ENCODE measurements at regions not wholly inside any gene's neighbourhood (a gene's known extent, or its start where the extent isn't known, plus 50 kb on each side); places are given as distances from the start of the nearest gene placed in this dataset.
"Not testable (repeated sequence)": the region's sequence is repeated elsewhere in the genome, so short reads cannot be mapped to it uniquely, and the experiment has no call there.

DNA sequence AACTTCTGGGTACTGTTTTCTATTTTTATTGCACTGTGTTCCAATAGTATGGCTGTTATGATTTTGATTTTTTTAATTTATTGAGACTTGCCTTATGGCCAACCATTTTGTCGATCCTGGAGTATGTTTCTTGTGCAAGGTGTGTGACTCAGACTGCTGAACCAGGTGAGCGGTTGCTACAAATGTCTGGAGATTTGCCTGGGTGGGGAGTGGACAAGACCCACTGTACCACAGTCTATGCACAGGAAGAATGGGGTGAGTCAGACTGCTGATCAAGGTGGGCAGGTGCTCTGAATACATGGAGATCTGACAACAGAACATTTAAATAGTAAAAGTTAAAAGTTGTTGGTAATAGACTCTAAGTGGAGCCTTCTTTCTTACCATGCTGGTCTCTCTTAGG lies 609.2 kb downstream of the CSNK1G3 start:
- no peak for DNase-seq (ENCODE audit: low spot score)

DNA sequence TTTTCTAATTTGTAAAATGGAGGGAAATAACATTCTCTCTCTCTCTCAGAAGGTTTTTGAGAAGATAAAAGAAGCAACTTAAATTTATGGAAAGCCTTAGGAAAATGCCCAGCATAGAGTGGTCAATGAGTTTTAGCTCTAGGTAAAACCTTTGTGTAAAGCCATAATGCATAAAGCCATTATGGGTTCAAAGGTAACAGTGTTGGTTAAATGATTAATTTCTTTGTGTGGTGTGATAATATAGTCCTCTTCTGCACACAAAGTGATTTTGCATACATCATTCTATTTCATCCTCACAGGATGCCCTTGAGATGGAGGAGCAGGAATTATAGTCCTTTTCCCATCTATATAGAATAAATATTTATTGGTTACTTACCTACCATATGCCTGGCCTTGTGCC lies 602.9 kb downstream of the CSNK1G3 start:
- DNase-seq (ENCODE audit: low spot score), result no peak

DNA sequence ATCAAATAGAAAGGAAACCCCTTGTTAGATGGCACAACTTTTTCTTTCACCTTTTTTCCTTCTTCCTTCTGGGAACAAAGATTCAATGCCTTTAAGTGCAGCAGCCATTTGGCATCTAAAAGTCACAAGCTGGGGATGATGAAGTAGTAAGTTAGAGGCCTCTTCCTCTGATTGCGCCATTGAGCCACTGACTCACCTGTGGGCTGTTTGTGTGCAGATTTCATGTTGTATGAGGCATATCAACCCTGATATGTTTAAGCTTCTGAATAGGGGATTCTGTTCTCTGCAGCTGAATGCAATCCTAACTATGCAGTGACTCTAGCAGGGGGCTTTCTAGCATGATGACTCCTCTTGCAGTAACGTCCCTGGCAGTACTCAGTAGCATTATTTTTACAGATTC lies 599.9 kb downstream of the CSNK1G3 start:
- no peak for DNase-seq (ENCODE audit: low spot score)

DNA sequence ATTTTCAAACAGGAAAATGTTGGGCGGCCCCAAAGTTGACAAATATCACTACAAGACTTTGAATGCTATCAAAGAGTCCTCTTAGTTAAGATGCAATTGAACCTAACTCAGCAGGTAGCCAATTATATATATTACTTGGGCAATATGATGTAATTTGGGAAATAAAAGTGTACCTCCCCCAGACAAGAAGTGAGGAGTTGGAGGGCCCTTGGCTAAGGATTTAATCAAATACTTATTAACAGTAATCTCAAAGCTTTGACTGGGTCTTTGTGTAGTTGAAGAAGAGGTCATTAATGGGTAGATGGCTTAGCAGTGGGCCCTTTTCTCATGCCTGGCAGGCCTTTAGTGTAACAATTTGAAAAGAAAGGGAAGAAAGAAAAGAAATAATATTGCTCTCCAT lies 599.0 kb downstream of the CSNK1G3 start:
- DNase-seq (ENCODE audit: low spot score), result no peak

DNA sequence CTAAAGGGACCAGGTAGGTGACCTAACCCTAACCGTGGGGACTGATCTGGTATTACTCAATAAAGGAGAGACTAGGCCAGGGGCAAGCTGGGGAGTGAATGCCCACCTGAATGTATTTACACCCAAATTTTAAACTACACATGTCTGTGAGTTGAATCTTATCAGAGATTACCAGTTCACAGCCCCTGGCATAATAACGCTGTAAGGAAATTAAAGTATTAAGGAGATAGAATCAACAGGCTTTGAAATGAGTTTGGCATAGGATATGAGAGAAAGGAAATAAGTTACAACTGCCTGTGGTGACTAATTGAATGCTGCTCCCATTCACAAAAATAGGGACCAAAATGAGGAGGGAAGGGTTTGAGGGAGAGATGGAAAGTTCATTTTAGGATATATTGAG lies 593.3 kb downstream of the CSNK1G3 start:
- no peak for DNase-seq (ENCODE audit: low spot score)

DNA sequence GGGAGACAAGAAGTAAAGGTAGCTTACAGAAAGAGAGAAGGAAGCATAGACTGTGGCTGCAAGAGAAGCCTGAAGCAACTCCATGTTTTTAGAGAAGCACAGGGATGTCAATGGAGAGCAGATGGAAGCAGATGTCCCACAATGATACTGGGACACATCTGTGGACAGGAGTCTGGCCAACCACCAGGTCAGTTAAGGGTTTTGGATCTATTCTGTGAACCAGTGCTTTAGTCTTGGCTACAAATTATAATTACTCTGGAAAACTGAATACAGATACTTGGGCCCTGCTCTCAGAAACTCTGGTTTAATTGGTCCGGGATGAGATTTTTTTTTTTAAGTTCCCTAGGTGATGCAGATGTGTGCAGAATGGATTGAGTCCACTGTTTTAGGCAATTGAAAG lies 592.8 kb downstream of the CSNK1G3 start:
- DNase-seq (ENCODE audit: low spot score), result no peak

DNA sequence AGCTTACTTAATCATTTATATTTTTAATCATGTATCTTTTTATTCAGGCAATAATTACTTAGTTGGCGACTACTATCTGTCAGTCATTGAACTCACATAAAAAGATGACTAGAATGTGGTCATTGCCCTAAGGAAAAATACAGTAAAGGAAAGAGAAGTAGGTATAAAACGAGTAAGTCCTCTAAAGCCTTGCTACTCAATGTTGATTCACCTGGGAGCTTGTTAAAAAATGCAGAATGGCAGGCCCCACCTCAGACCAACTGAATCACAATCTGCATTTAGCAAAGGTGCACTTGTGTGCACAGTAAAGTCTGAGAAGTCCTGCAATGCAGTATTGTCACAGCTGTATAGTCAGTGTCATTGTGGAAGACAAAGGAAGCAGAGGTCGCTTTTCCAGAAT lies 592.4 kb downstream of the CSNK1G3 start:
- no peak for DNase-seq (ENCODE audit: low spot score)

DNA sequence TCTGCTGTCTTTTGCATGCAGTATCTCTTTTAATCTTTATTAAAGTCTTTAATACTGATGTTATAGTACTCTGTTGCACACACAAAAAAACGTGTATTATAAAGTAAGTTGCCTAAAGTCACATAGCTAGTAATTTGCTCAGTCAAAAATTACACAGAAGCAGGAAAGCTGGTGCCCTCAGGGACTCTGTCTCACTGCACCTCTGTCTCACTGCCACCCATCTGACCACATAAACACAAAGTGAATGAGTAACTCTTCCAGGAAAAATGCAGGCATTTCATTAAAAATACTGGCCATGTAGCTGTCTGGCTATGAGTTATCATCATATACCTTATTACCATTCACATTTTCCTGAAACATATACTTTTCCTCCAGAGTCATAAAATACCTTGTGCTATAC lies 591.7 kb downstream of the CSNK1G3 start:
- DNase-seq (ENCODE audit: low spot score), result no peak

DNA sequence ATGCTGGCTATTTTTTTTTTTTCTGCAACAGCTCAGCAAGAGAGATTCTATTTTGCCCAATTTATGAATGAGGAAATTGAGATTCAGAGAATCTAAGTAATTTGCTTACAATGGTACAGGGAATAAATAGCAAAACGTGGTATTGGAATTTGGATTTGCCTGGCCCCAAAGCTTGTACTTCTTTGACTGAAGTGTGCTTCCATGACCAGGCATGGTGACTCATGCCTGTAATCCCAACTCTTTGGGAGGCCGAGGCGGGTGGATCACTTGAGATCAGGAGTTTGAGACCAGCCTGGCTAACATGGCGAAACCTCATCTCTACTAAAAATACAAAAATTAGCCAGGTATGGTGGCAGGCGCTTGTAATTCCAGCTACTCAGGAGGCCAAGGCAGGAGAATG lies 591.1 kb downstream of the CSNK1G3 start:
- DNase-seq (ENCODE audit: low spot score), result not testable (repeated sequence)

DNA sequence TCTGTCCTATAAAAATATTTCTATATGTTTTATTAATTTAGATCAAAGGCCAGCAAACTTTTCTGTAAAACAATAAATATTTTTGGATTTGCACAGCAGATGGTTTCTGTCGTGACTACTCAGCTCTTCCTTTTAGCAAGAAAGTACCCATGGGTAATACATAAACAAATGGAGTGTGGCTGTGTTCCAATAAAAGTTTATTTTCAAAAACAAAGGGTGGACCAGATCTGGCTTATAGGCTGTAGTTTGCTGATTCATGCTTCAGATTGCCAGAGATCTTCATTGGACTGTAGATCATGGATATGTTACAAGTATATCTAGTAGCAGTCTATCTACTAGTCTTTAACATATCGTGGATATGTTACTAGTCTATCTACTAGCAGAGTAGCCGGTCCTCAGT lies 590.5 kb downstream of the CSNK1G3 start:
- DNase-seq (ENCODE audit: low spot score), result no peak

DNA sequence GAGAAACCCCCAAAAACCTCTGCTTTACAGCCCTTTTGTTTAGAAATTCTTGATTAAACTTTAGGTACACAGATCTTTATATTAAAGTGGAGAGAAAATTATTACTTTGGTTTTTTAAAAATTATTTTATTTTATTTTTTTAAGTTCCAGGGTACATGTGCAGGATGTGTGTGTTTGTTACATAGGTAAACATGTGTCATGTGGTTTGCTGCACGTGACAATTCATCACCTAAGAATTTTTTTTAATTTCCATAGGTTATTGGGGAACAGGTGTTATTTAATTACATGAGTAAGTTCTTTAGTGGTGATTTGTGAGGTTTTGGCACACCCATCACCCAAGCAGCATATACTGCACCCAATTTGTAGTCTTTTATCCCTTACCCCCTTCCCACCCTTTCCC lies 581.7 kb downstream of the CSNK1G3 start:
- no peak for DNase-seq (ENCODE audit: low spot score)

DNA sequence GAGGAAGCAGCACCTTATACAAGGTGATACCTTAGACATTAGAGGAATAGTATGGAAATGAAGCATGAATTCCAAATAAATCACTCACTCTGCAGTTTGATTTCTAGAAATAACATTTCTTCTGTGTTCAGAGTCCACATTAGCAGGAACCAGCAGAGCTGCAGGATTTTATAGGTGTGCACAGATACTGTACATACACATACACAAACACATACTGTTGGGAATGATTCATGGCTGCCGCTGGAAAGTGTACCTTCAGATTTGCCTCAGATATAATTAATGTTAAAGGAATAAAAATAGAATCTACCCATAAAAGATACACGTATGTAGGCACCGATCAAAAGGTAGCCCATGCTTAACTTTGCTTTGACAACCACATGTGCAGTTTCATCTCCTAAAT lies 578.1 kb downstream of the CSNK1G3 start:
- no peak for DNase-seq (ENCODE audit: low spot score)

DNA sequence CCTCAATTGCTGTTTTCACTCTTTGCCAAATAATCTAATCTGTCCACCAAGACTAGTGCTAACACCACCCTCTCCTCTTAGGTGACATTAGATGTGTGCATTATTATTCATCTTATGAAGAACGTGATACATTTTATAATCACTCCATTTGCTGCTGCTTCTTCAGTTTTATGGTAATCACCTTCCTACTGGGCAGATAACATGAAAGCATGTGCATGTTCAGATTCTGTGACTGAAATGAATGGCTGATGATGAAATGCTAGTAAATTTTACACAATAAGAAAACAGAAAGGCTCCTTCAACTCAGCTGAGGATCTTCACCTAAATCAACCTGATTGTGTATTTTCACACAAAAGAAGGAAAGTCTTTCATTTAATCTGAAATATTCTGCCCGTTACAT lies 577.6 kb downstream of the CSNK1G3 start:
- DNase-seq (ENCODE audit: low spot score), result no peak

DNA sequence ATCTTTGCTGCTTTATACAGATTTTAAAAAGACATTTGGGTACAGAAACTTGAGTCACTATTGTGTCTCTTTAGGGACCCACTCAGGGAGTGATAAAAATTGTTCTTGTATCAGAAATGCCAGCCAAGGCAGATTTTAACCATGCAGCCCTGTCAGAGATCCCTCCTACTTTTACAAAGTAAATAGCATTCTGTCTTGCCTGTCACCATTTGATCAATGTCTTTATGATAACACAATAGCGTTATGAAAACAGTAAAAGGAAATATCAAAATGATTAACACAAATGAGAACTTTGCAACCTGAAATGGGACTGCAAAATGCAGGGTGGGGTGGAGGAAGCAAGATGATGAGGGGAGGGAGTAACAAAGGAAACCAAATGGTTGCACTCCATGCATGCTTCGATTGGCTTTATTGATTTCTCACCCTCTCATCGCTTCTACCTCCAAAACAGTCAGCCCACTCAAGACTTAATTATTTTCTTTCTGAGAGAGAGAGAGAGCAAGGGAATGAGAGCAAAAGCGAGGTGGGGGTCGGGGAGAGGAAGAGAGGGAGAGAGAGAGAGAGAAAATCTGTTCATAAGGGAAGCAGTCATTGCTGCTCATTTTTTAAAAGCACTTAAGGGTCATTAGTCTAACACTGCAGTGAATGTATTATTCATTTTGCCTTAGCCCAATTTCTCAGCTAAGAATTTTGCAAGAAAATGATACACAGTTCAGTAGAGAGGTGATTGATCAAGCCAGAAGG lies 576.5 kb downstream of the CSNK1G3 start:
- DNase-seq (ENCODE audit: low spot score), result no peak

DNA sequence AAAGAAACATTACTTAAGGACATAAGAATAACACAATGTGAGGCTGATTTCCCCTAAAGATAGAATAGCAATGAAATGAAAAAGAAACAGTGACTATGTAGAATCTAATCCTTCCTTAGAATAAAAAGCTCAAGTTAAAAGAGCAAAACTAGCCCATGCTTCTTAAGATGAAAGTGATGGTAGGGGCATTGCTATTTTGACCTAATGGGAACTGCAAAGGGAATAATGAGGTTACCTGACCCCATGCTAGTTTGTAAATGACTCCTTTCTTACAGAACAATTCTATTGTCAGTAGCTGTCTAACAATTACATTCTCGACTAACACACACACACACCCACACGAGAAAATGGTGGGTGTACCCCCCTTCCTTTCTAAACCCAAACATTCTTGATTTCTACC lies 575.8 kb downstream of the CSNK1G3 start:
- DNase-seq (ENCODE audit: low spot score), result no peak

DNA sequence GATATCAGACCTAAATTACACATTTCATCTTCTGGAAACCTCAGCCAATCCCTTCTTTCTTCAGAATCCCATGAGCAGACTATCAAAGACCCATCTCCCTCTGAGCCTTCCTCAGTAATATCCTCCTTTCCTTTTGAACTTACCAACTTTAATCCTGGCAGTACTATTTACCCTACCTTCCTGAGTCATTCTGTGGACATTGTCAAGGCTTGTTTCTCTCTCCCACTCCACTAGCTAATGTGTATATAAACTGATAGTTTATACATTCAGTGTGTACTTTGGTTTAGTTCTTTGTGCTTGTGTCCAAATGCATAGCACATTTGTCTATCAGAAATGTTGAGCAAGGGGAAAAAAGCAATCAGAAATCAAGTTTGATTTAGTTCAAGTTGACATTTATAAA lies 568.3 kb downstream of the CSNK1G3 start:
- no peak for DNase-seq (ENCODE audit: low spot score)

DNA sequence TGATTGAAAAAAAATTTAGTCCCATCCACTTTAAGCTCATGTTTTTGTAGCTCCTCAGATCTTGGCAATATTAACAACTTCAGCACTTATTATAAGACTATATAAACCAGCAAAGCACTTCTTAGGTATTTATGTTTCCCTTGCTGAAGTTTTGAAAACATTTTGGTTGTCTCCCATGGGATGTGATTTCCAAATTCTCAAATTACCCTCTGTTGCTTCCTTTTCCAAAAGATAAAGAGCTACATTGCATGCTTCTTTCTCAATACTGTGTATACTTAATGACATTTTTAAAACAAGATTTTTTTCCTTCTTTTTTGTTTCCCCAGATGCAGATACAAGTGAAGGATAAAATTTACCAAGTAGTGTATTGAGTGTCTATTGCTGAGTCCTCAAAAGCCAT lies 567.1 kb downstream of the CSNK1G3 start:
- no peak for DNase-seq (ENCODE audit: low spot score)

DNA sequence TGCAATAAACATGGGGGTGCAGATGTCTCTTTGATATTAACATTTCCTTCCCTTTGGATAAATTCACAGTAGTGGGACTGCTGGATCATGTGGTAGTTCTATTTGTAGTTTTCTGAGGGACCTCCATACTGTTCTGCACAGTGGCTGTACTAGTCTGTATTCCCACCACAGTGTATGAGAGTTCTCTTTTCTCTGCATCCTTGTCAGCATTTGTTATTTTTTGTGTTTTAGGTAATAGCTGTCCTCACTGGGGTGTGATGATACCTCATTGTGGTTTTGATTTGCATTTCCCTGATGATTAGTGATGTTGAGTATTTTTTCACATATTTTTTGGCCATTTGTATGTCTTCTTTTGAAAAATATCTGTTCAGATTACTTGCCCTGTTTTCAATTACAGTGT lies 562.5 kb downstream of the CSNK1G3 start:
- no peak for DNase-seq (ENCODE audit: low spot score)

DNA sequence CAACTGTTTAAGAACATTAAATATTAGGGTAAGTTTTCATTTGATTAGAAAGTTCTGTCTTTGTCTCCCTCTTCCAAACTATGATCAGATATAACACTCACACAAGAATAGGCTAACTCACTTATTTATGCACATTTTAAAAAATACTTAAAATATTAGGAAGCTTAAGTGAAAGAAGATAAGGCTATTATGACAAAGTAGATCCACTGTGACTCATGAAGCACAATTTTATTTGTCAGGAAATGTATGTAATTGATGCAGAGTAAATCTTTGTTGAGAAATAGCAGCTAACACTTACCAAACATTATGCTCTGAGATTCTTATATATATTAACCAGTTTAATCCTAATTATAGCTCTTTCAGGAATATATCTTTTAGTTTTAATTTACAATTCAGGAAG lies 560.6 kb downstream of the CSNK1G3 start:
- no peak for DNase-seq (ENCODE audit: low spot score)

DNA sequence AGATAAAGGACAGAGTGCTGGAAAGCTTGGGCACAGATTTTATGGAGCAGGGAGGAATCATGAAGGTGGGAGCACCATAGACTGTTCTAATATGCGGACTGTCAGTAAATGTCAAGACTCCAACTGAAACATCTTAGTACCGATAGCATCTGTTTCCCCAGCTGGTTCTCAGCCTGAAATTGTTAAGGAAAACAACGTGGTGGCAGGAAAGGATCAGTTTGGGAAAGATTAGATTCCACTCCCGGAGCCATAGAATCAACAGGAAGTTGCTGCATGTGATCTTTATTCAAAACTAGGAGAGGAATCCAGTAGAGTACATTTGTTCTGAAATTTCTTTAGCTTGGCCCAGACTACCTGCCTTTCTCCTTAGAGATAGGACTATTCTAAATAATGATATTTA lies 559.1 kb downstream of the CSNK1G3 start:
- no peak for DNase-seq (ENCODE audit: low spot score)

DNA sequence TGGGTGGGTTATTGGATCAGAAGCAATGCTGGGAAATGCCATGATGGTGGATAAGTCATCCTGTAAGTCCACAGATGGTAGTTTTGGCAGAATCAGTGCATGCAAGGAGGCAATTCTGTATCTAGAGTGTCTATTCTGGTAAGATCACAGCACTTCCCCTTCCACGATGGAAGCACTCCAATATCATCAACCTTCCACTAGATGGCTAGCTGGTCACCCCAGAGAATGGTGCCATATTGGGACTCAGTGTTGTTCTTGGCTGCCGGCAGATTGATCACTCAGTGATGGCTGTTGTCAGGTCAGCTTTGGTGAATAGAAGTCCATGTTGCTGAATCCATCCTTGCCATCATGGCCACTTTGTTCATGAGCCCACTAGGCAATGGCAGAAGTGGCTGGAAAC lies 553.5 kb downstream of the CSNK1G3 start:
- DNase-seq (ENCODE audit: low spot score), result no peak

DNA sequence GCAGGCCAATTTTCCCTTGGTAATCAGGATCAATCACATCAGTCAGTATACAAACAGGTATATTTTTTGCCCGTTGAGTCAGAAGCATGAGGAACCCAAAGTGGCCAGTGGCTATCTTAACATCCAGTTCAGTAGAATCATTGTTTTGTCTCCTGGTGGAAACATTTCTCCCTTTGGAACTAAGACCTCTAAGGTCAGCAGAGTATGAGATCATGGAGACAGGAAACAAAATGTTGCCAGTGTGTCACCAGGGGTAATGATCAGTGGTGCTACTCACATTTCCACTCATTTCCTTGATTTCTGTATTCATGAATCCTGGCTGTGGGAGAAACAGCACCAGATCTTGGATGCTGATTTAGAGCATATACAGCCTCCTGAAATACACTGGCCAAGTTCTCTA lies 553.0 kb downstream of the CSNK1G3 start:
- DNase-seq (ENCODE audit: low spot score), result no peak

DNA sequence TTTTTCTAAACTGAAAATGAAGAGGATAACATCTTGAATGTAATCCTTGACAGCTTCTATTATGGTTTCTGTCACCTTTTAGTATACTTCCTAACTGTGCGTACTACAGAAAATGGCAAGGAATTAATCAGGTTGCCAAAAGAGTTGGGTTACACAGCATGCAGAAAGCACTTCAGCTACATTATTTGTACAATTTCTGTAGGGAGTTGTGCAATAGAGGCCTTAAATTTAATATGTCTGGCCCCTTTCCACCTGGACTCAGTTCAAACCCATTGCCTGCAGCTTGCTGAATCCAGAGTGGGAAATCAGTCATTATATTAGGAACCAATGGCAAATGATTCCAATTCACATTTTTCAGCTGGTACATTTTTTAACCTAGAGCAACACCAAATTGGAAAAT lies 549.7 kb downstream of the CSNK1G3 start:
- no peak for DNase-seq (ENCODE audit: low spot score)

DNA sequence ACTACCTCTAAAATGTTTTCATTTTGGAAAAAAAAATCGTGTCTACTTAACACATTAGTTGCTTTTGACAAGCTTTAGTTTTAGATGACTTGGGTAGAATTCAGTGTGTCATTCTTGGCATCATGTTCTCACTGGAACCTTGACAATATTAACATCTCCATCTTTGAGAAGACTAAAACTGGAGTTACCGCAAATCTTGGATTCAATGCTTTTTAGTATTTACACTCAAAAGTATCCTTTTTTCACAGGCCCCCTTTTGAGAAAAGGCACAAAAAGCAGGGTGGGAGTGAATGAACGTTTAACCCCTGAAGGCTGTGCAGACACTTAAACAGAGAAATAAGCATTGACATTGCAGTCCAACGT lies 549.1 kb downstream of the CSNK1G3 start:
- peak; percentile 19 for DNase-seq (ENCODE audit: low spot score)

All from cerebellar cortex (tissue), 1 donor.